Neural cell (in vitro differentiated cells): ENCODE measurements at regions not wholly inside any gene's neighbourhood (a gene's known extent, or its start where the extent isn't known, plus 50 kb on each side); places are given as distances from the start of the nearest gene placed in this dataset.

Source experiments
- H2AFZ ChIP-seq: fragments of 200-600, 300-800 bp; sonication (generic), shearing (Covaris generic); 2 replicates; pipeline ENCODE4 v1.6.0; 2014; ENCODE audit warnings: low read depth, mild to moderate bottlenecking, antibody characterized with exemption, low read length, moderate library complexity
- H3F3A ChIP-seq: fragments of 200-600 bp; shearing (Covaris generic); 2 replicates; pipeline ENCODE4 v1.6.1; 2016; ENCODE audit warnings: mild to moderate bottlenecking, moderate library complexity, mixed read lengths, antibody characterized with exemption, low read length; ENCODE audit not compliant: insufficient read depth, poor library complexity, severe bottlenecking
- H3K27ac ChIP-seq: fragments of 200-600, 300-800 bp; sonication (generic), shearing (Covaris generic); 2 replicates; pipeline ENCODE4 v1.5.1; 2014; ENCODE audit warnings: mild to moderate bottlenecking, low read length, moderate library complexity
- H3K27me3 ChIP-seq: fragments of 300-800, 200-600 bp; sonication (generic), shearing (Covaris generic); 2 replicates; pipeline ENCODE4 v1.6.0; 2014; ENCODE audit warnings: mild to moderate bottlenecking, low read depth, low read length, moderate library complexity; ENCODE audit not compliant: insufficient read depth
- H3K36me3 ChIP-seq: fragments of 300-800, 200-600 bp; sonication (generic), shearing (Covaris generic); 2 replicates; pipeline ENCODE4 v1.5.1; 2014; ENCODE audit warnings: mild to moderate bottlenecking, antibody characterized with exemption, low read length, moderate library complexity; ENCODE audit not compliant: insufficient read depth
- H3K4me2 ChIP-seq: fragments of 300-800, 200-600 bp; sonication (generic), shearing (Covaris generic); 2 replicates; pipeline ENCODE4 v1.6.0; 2014; ENCODE audit warnings: mild to moderate bottlenecking, low read length
- H3K4me3 ChIP-seq: fragments of 300-800, 200-600 bp; sonication (generic), shearing (Covaris generic); 2 replicates; pipeline ENCODE4 v1.5.1; 2014; ENCODE audit warnings: mild to moderate bottlenecking, low read length, moderate library complexity
- H3K79me2 ChIP-seq: fragments of 200-600 bp; shearing (Covaris generic); replicated peaks from 2 replicates; pipeline ENCODE4 v1.6.0; 2014; ENCODE audit warnings: mild to moderate bottlenecking, low read length, moderate library complexity; ENCODE audit not compliant: insufficient read depth
- H3K9ac ChIP-seq: fragments of 300-800, 200-600 bp; sonication (generic), shearing (Covaris generic); 2 replicates; pipeline ENCODE4 v1.6.1; 2016; ENCODE audit warnings: mild to moderate bottlenecking, low read length, mixed read lengths
- H3K9me2 ChIP-seq: fragments of 200-600 bp; shearing (Covaris generic); 2 replicates; pipeline ENCODE4 v1.6.1; 2016; ENCODE audit warnings: mild to moderate bottlenecking, low read length, mixed read lengths; ENCODE audit not compliant: insufficient read depth
- H3K9me3 ChIP-seq: fragments of 200-600, 300-800 bp; sonication (generic), shearing (Covaris generic); 2 replicates; pipeline ENCODE4 v1.6.1; 2016; ENCODE audit warnings: mild to moderate bottlenecking, mixed run types, low read length, moderate library complexity, mixed read lengths
- H4K20me1 ChIP-seq: fragments of 200-600 bp; shearing (Covaris generic); 2 replicates; pipeline ENCODE4 v1.6.1; 2016; ENCODE audit warnings: mild to moderate bottlenecking, mixed run types; ENCODE audit not compliant: insufficient read depth
- EP300 ChIP-seq: fragments of 450-650 bp; conservative IDR thresholded peaks from 2 replicates; pipeline ENCODE4 v1.6.1; 2014; ENCODE audit warnings: antibody characterized with exemption, mild to moderate bottlenecking, moderate library complexity; ENCODE audit not compliant: poor library complexity, severe bottlenecking
- EZH2 ChIP-seq: fragments of 200-600, 300-800 bp; shearing (Covaris generic), sonication (generic); IDR thresholded peaks from 2 replicates; pipeline ENCODE4 v1.6.1; 2014; ENCODE audit warnings: antibody characterized with exemption, low read length, borderline replicate concordance, mild to moderate bottlenecking; ENCODE audit not compliant: insufficient read depth, poor library complexity, severe bottlenecking
- MXI1 ChIP-seq: fragments of 450-650 bp; conservative IDR thresholded peaks from 2 replicates; pipeline ENCODE4 v1.6.1; 2014; ENCODE audit warnings: antibody characterized with exemption, mild to moderate bottlenecking; ENCODE audit not compliant: poor library complexity, severe bottlenecking
- POLR2AphosphoS5 ChIP-seq: IDR thresholded peaks from 2 replicates; pipeline ENCODE4 v1.6.1; 2012
- RAD21 ChIP-seq: fragments of 450-650 bp; conservative IDR thresholded peaks from 2 replicates; pipeline ENCODE4 v1.6.1; 2014; ENCODE audit warnings: antibody characterized with exemption, mild to moderate bottlenecking, moderate library complexity
- SMC3 ChIP-seq: fragments of 450-650 bp; conservative IDR thresholded peaks from 2 replicates; pipeline ENCODE4 v1.6.1; 2014; ENCODE audit warnings: antibody characterized with exemption, mild to moderate bottlenecking, moderate library complexity; ENCODE audit not compliant: poor library complexity
- TAF1 ChIP-seq: IDR thresholded peaks from 2 replicates; pipeline ENCODE4 v1.6.1; 2012; ENCODE audit warnings: low read depth
- TF ChIP-seq, protein P1 (sequence below): IDR thresholded peaks from 2 replicates; pipeline ENCODE4 v1.6.1; 2012; ENCODE audit warnings: borderline replicate concordance
- TF ChIP-seq, protein P2 (sequence below): fragments of 450-650 bp; IDR thresholded peaks from 2 replicates; pipeline ENCODE4 v1.5.1; 2014; ENCODE audit warnings: antibody characterized with exemption, mild to moderate bottlenecking, moderate library complexity; ENCODE audit not compliant: poor library complexity, severe bottlenecking

DNA sequence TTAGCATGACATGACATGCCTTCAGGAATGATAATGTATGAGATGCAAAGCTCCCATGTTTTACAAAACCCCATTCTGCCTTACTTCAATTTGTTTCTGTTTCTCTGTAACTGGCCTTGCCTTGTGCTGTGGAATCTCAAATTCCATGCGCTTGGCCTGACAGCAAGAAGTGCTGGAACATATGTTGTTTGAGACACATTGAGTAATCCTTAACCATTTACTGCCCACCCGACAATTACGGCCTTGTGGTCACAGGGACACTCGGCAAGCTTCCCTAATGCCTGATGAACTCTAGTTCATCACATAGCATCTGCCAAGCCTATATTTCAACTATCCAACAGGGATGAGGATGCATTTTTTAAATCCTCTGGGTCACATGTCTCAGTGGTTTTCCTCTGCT lies 226.4 kb upstream of the CASK start:
- H3F3A ChIP-seq, result no peaks in the 10 kb centered on the region
- no peaks in the 10 kb centered on the region for H3K27me3 ChIP-seq
- H3K36me3 ChIP-seq, result no peaks in the 10 kb centered on the region
- H3K9me2 ChIP-seq, result no peaks in the 10 kb centered on the region
- H3K9ac ChIP-seq, result no peak overlapping the region
- H3K4me3 ChIP-seq, result no peak overlapping the region
- H4K20me1 ChIP-seq, result no peaks in the 10 kb centered on the region
- H3K27ac ChIP-seq, result no peak overlapping the region
- no peaks in the 10 kb centered on the region for H3K9me3 ChIP-seq
- TF ChIP-seq EZH2, result no peak
- TF ChIP-seq, protein P1, sequence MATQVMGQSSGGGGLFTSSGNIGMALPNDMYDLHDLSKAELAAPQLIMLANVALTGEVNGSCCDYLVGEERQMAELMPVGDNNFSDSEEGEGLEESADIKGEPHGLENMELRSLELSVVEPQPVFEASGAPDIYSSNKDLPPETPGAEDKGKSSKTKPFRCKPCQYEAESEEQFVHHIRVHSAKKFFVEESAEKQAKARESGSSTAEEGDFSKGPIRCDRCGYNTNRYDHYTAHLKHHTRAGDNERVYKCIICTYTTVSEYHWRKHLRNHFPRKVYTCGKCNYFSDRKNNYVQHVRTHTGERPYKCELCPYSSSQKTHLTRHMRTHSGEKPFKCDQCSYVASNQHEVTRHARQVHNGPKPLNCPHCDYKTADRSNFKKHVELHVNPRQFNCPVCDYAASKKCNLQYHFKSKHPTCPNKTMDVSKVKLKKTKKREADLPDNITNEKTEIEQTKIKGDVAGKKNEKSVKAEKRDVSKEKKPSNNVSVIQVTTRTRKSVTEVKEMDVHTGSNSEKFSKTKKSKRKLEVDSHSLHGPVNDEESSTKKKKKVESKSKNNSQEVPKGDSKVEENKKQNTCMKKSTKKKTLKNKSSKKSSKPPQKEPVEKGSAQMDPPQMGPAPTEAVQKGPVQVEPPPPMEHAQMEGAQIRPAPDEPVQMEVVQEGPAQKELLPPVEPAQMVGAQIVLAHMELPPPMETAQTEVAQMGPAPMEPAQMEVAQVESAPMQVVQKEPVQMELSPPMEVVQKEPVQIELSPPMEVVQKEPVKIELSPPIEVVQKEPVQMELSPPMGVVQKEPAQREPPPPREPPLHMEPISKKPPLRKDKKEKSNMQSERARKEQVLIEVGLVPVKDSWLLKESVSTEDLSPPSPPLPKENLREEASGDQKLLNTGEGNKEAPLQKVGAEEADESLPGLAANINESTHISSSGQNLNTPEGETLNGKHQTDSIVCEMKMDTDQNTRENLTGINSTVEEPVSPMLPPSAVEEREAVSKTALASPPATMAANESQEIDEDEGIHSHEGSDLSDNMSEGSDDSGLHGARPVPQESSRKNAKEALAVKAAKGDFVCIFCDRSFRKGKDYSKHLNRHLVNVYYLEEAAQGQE, result no peak
- no peak for TF ChIP-seq MXI1
- no peak for TF ChIP-seq SMC3
- TF ChIP-seq, protein P2, sequence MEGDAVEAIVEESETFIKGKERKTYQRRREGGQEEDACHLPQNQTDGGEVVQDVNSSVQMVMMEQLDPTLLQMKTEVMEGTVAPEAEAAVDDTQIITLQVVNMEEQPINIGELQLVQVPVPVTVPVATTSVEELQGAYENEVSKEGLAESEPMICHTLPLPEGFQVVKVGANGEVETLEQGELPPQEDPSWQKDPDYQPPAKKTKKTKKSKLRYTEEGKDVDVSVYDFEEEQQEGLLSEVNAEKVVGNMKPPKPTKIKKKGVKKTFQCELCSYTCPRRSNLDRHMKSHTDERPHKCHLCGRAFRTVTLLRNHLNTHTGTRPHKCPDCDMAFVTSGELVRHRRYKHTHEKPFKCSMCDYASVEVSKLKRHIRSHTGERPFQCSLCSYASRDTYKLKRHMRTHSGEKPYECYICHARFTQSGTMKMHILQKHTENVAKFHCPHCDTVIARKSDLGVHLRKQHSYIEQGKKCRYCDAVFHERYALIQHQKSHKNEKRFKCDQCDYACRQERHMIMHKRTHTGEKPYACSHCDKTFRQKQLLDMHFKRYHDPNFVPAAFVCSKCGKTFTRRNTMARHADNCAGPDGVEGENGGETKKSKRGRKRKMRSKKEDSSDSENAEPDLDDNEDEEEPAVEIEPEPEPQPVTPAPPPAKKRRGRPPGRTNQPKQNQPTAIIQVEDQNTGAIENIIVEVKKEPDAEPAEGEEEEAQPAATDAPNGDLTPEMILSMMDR, result no peak
- H2AFZ ChIP-seq, result no peak overlapping the region
- H3K79me2 ChIP-seq, result no peaks in the 10 kb centered on the region
- H3K4me2 ChIP-seq, result no peak overlapping the region

DNA sequence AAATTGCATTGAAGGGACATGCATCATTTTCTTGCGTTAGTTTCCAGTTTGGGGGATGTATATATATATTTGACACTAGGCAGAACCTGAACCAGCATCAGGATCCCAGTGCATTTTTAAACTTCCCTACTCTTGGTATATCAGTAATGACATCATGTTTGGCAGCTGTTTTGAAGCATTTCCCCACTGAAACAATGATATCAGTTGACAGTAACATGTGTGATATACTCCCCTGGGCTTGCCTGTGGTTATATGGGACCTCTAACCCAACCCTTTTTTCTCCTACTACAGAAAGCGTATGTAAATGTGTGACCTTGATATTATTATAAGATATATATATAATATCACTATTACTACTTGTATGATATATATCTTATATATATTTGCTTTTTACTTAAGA lies 225.9 kb upstream of the CASK start:
- Histone ChIP-seq H3K9me2 (no peaks in the 10 kb centered on the region), H3K9ac (no peak overlapping the region), H3K4me3 (no peak overlapping the region), H3K79me2 (no peaks in the 10 kb centered on the region), H3K36me3 (no peaks in the 10 kb centered on the region), H3K4me2 (no peak overlapping the region), H2AFZ (no peak overlapping the region), H3K27me3 (no peaks in the 10 kb centered on the region), H3F3A (no peaks in the 10 kb centered on the region), H4K20me1 (no peaks in the 10 kb centered on the region), H3K9me3 (no peaks in the 10 kb centered on the region), H3K27ac (no peak overlapping the region)
- TF ChIP-seq TAF1 (no peak), MXI1 (no peak), EP300 (no peak), RAD21 (no peak), SMC3 (no peak), EZH2 (no peak), POLR2AphosphoS5 (no peak)
- TF ChIP-seq, protein P1, result no peak
- TF ChIP-seq, protein P2, result no peak
